Fibroblast of lung (primary cell): ENCODE measurements at regions not wholly inside any gene's neighbourhood (a gene's known extent, or its start where the extent isn't known, plus 50 kb on each side); places are given as distances from the start of the nearest gene placed in this dataset.

Experiments
- EZH2 ChIP-seq: IDR thresholded peaks from 2 replicates; pipeline ENCODE4 v1.5.1; 2012; ENCODE audit warnings: low read length, control low read depth, mild to moderate bottlenecking; ENCODE audit errors: missing control alignments
- TF ChIP-seq, protein P1 (sequence below), 2 donors: IDR thresholded peaks in 1 of 2; conservative IDR thresholded peaks in 1 of 2; 1 replicate in 1 of 2; 2 replicates in 1 of 2; pipeline ENCODE4 v1.5.1; 2011 to 2012; ENCODE audit warnings: low read length in 2 of 2, control low read depth in 1 of 2, inconsistent platforms in 1 of 2, low read depth in 1 of 2, mild to moderate bottlenecking in 1 of 2

DNA sequence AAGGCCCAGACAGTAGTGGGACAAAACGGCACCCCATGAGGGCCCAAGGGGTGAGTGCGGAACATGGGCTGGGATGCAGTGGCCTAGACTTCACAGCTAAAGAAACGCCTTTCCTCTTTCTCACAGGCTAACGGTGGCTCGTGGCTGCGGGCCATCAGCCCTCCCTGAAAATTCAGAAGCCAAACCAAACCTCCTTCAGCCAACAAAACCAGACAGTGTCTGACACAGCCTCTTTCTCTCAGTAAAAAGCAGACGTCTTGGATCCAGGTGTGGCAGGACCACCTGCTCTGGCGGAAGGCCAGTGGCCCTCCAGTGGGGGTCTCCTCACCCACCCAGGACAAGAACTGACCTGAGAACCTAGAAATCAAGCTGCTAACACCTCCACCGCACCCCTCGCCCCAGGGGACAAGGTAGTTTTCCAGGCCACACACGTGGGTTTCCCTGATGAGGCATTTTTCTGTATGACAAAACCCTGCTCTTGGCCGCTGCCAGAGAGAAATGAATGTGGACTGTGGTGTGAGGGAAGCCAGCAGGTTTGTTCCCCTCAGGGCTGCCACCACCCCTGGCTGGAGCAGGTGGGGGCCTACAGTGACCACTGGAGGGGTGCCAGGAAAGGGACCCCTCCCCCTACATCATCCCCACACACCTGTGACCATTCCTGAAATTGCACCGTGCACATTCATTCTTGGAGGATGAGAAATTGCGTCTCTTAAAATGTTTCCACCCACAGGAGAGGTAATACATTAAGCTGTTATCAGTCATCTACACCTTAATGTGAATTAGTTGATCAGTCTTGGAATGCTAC, 76.8 kb upstream of the PIM1 start:
- TF ChIP-seq, protein P1, sequence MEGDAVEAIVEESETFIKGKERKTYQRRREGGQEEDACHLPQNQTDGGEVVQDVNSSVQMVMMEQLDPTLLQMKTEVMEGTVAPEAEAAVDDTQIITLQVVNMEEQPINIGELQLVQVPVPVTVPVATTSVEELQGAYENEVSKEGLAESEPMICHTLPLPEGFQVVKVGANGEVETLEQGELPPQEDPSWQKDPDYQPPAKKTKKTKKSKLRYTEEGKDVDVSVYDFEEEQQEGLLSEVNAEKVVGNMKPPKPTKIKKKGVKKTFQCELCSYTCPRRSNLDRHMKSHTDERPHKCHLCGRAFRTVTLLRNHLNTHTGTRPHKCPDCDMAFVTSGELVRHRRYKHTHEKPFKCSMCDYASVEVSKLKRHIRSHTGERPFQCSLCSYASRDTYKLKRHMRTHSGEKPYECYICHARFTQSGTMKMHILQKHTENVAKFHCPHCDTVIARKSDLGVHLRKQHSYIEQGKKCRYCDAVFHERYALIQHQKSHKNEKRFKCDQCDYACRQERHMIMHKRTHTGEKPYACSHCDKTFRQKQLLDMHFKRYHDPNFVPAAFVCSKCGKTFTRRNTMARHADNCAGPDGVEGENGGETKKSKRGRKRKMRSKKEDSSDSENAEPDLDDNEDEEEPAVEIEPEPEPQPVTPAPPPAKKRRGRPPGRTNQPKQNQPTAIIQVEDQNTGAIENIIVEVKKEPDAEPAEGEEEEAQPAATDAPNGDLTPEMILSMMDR (conservative IDR thresholded peaks at IDR 0.05 in 1 of 2, IDR thresholded peaks at IDR 0.05 in 1 of 2; ENCODE audit: low read depth in 1 of 2, low read length in 2 of 2) = no peak
- no peak for TF ChIP-seq EZH2
